GM23248 (cell line): ENCODE measurements at regions not wholly inside any gene's neighbourhood (a gene's known extent, or its start where the extent isn't known, plus 50 kb on each side); places are given as distances from the start of the nearest gene placed in this dataset.

Source experiments
- EZH2 ChIP-seq: fragments of 200-600 bp; sonication (generic); IDR thresholded peaks from 2 replicates; pipeline ENCODE4 v1.6.1; 2018; ENCODE audit warnings: antibody characterized with exemption, mild to moderate bottlenecking; ENCODE audit not compliant: insufficient read depth, poor library complexity, severe bottlenecking
- EZH2phosphoT487 ChIP-seq: fragments of 200-600 bp; sonication (generic); IDR thresholded peaks from 2 replicates; pipeline ENCODE4 v1.6.1; 2018; ENCODE audit warnings: antibody characterized with exemption, moderate library complexity, mild to moderate bottlenecking, low read depth; ENCODE audit not compliant: insufficient read depth

DNA sequence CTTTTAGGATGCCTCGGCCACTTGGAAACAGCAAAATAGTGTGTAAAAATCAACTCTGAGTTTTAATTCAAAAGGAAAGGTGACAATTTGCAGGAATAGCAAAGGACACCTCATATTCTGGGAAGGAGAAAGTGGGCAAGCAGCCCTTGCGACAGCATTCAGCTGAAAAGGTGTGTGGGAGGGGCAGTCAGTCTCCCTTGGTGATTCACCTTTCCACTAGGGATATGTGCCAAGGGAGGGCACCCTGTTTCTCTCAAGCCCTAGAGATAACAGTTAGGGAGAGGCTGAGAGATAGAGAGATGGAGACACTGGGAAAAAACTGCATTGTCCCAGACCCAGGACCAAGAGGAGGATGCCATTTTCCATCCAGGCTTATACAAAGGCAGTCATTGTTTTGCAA lies 228.1 kb downstream of the EPM2A start:
- no peak for TF ChIP-seq EZH2
- no peak for TF ChIP-seq EZH2phosphoT487
